Loucy (cell line): ENCODE measurements at regions not wholly inside any gene's neighbourhood (a gene's known extent, or its start where the extent isn't known, plus 50 kb on each side); places are given as distances from the start of the nearest gene placed in this dataset.

ENCODE experiments used
- H2AFZ ChIP-seq: fragments of 200-600 bp; sonication (generic); 2 replicates; pipeline ENCODE4 v1.6.0; 2016; ENCODE audit warnings: antibody characterized with exemption, mild to moderate bottlenecking, low read length, moderate library complexity
- H3F3A ChIP-seq: fragments of 200-600 bp; 2 replicates; pipeline ENCODE4 v1.6.0; 2016; ENCODE audit warnings: antibody characterized with exemption, low read depth, mild to moderate bottlenecking
- H3K27me3 ChIP-seq: fragments of 200-600 bp; sonication (generic); 2 replicates; pipeline ENCODE4 v1.6.1; 2014; ENCODE audit warnings: low read length, mild to moderate bottlenecking; ENCODE audit not compliant: insufficient read depth, poor library complexity, severe bottlenecking
- H3K36me3 ChIP-seq: fragments of 200-600 bp; sonication (generic); 2 replicates; pipeline ENCODE4 v1.6.1; 2016; ENCODE audit warnings: low read length; ENCODE audit not compliant: insufficient read depth
- H3K4me1 ChIP-seq: fragments of 200-600 bp; sonication (generic); 2 replicates; pipeline ENCODE4 v1.5.1; 2014; ENCODE audit warnings: low read length, mild to moderate bottlenecking; ENCODE audit not compliant: insufficient read depth, poor library complexity, severe bottlenecking
- H3K4me2 ChIP-seq: fragments of 200-600 bp; sonication (generic); 2 replicates; pipeline ENCODE4 v1.6.0; 2014; ENCODE audit warnings: antibody characterized with exemption, low read length, low read depth, mild to moderate bottlenecking; ENCODE audit not compliant: poor library complexity, severe bottlenecking
- H3K4me3 ChIP-seq: fragments of 200-600 bp; sonication (generic); 2 replicates; pipeline ENCODE4 v1.5.1; 2014; ENCODE audit warnings: low read length, mild to moderate bottlenecking, mixed read lengths; ENCODE audit not compliant: poor library complexity, severe bottlenecking
- H3K79me2 ChIP-seq: fragments of 200-600 bp; sonication (generic); 2 replicates; pipeline ENCODE4 v1.6.1; 2014; ENCODE audit warnings: low read length; ENCODE audit not compliant: insufficient read depth
- H3K9ac ChIP-seq: fragments of 200-600 bp; sonication (generic); 2 replicates; pipeline ENCODE4 v1.6.0; 2014; ENCODE audit warnings: mild to moderate bottlenecking, low read depth, low read length, moderate library complexity; ENCODE audit not compliant: poor library complexity, severe bottlenecking
- H3K9me2 ChIP-seq: fragments of 200-600 bp; sonication (generic); replicated peaks from 2 replicates; pipeline ENCODE4 v1.6.1; 2016; ENCODE audit warnings: low read depth, low read length, mixed read lengths
- H3K9me3 ChIP-seq: fragments of 200-600 bp; sonication (generic); 2 replicates; pipeline ENCODE4 v1.6.1; 2014; ENCODE audit warnings: mild to moderate bottlenecking, antibody characterized with exemption, low read length, low read depth; ENCODE audit not compliant: insufficient read depth
- H4K20me1 ChIP-seq: fragments of 200-600 bp; sonication (generic); 2 replicates; pipeline ENCODE4 v1.6.0; 2014; ENCODE audit warnings: antibody characterized with exemption, low read length, mild to moderate bottlenecking; ENCODE audit not compliant: insufficient read depth, poor library complexity, severe bottlenecking
- EZH2phosphoT487 ChIP-seq: fragments of 200-600 bp; IDR thresholded peaks from 2 replicates; pipeline ENCODE4 v1.6.1; 2018; ENCODE audit warnings: antibody characterized with exemption, mild to moderate bottlenecking, moderate library complexity, borderline replicate concordance
- TF ChIP-seq, protein P1 (sequence below): fragments of 200-600 bp; sonication (generic); conservative IDR thresholded peaks from 2 replicates; pipeline ENCODE4 v1.5.1; 2014; ENCODE audit warnings: mild to moderate bottlenecking, antibody characterized with exemption, low read length

DNA sequence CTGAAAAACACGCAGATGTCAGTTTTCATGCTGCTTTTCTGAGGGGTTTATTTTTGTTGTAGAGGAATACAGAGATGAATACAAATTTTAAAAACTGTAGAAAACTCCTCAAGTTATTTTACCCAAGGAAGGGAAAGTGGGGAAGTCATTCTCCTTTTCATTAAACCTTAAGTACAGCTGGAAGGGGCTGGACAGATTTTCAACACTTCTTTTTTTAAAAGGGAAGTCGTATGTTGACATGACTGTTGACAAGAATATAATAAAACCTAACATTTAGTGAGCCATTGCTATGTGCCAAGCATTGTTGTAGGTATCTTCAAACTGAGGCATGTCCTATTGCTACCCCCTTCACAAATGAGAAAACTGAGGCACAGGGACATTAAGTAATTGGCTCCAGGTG, 235.7 kb upstream of the ELL2 start:
- Histone ChIP-seq H3K4me2 (no peak overlapping the region), H4K20me1 (no peaks in the 10 kb centered on the region), H3K79me2 (no peaks in the 10 kb centered on the region), H3K9ac (no peak overlapping the region), H3K9me3 (no peaks in the 10 kb centered on the region), H3K36me3 (no peaks in the 10 kb centered on the region), H3K4me3 (no peak overlapping the region), H2AFZ (no peak overlapping the region), H3K4me1 (no peaks in the 10 kb centered on the region), H3K27me3 (no peaks in the 10 kb centered on the region), H3F3A (no peaks in the 10 kb centered on the region), H3K9me2 (no peaks in the 10 kb centered on the region)
- TF ChIP-seq, protein P1, sequence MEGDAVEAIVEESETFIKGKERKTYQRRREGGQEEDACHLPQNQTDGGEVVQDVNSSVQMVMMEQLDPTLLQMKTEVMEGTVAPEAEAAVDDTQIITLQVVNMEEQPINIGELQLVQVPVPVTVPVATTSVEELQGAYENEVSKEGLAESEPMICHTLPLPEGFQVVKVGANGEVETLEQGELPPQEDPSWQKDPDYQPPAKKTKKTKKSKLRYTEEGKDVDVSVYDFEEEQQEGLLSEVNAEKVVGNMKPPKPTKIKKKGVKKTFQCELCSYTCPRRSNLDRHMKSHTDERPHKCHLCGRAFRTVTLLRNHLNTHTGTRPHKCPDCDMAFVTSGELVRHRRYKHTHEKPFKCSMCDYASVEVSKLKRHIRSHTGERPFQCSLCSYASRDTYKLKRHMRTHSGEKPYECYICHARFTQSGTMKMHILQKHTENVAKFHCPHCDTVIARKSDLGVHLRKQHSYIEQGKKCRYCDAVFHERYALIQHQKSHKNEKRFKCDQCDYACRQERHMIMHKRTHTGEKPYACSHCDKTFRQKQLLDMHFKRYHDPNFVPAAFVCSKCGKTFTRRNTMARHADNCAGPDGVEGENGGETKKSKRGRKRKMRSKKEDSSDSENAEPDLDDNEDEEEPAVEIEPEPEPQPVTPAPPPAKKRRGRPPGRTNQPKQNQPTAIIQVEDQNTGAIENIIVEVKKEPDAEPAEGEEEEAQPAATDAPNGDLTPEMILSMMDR: no peak
- no peak for TF ChIP-seq EZH2phosphoT487

DNA sequence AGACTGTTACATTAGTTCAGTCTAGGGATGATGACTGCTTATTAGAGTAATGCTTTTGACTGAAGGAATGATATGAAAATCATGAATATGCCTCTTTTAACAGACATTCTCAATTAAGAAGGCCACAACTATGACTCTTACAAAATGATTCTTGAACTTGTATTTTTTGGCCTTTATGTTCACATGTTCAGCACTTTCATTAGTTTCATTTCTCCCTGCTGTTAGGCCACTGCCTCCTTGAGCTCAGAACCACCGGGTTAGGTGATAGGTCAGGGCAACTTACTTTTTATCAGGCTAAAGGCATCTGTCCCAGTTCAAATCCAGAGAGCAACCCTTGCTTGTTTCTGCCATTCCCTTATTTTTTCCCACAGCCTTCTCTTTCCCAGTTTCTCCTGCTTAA, 235.2 kb upstream of the ELL2 start:
- Histone ChIP-seq H3K9me2 (no peaks in the 10 kb centered on the region), H3K9me3 (no peaks in the 10 kb centered on the region), H3K9ac (no peak overlapping the region), H3K4me2 (no peak overlapping the region), H3K4me3 (no peak overlapping the region), H2AFZ (no peak overlapping the region), H3K36me3 (no peaks in the 10 kb centered on the region), H3K27me3 (no peaks in the 10 kb centered on the region), H3K4me1 (no peaks in the 10 kb centered on the region), H4K20me1 (no peaks in the 10 kb centered on the region), H3K79me2 (no peaks in the 10 kb centered on the region), H3F3A (no peaks in the 10 kb centered on the region)
- no peak for TF ChIP-seq EZH2phosphoT487
- TF ChIP-seq, protein P1: no peak

DNA sequence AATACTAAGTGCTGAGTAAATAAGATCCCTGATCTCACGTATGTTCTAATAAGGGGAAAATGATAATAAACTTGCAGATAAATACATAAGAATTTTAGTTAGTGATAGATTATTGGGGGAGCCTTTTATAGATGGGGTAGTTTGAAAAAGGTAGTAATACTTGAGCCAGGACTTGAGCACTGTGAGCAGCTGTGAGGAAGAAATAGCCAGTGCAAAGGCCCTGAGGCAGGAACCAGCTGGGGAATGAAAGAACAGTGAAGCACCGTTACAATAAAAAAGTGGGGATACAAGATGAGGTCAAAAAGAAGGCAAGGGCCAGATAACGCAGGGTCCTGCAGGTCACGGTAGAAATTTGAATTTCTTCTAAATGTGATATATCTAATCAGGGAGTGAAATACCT, 234.8 kb upstream of the ELL2 start:
- H3K9ac ChIP-seq: no peak overlapping the region
- H3F3A ChIP-seq: no peaks in the 10 kb centered on the region
- H3K9me3 ChIP-seq: no peaks in the 10 kb centered on the region
- no peaks in the 10 kb centered on the region for H3K9me2 ChIP-seq
- H3K27me3 ChIP-seq: no peaks in the 10 kb centered on the region
- H3K4me1 ChIP-seq: no peaks in the 10 kb centered on the region
- no peak overlapping the region for H3K4me2 ChIP-seq
- no peaks in the 10 kb centered on the region for H4K20me1 ChIP-seq
- H2AFZ ChIP-seq: no peak overlapping the region
- no peak for TF ChIP-seq EZH2phosphoT487
- TF ChIP-seq, protein P1: no peak
- no peaks in the 10 kb centered on the region for H3K36me3 ChIP-seq
- H3K4me3 ChIP-seq: no peak overlapping the region
- H3K79me2 ChIP-seq: no peaks in the 10 kb centered on the region
